ENCODE measurements at regions not wholly inside any gene's neighbourhood (a gene's known extent, or its start where the extent isn't known, plus 50 kb on each side); places are given as distances from the start of the nearest gene placed in this dataset.

- no peak for TF ChIP-seq CTCF (IDR thresholded peaks at IDR 0.05; ENCODE audit: poor library complexity, severe bottlenecking)
- TF ChIP-seq EP300 (conservative IDR thresholded peaks at IDR 0.05; ENCODE audit: poor library complexity, severe bottlenecking), result no peak
- no peak for TF ChIP-seq REST (IDR thresholded peaks at IDR 0.05; ENCODE audit: borderline replicate concordance)
Observed at GRCh38 chr4:130511776-130512175, 1415.8 kb downstream of the C4orf33 start.

Data from neural cell (in vitro differentiated cells).